B cell (primary cell): ENCODE measurements at regions not wholly inside any gene's neighbourhood (a gene's known extent, or its start where the extent isn't known, plus 50 kb on each side); places are given as distances from the start of the nearest gene placed in this dataset.

Experiments
- ATAC-seq: fragments of 200-7000 bp; cut with Tn5 transposase; one replicate; pipeline ENCODE4 v1.10.0; 2021; ENCODE audit warnings: low read depth, mild to moderate bottlenecking, moderate number of reproducible peaks, moderate library complexity
- CTCF ChIA-PET: fragments of 350-600 bp; sonication (Branson Sonifier 250); formaldehyde crosslinking; loops from one replicate; lab custom pipeline; 2021; ENCODE audit warnings: antibody characterized with exemption, inconsistent platforms; lab: Charles Lee
- POLR2A ChIA-PET: fragments of 350-600 bp; sonication (Branson Sonifier 250); formaldehyde crosslinking; loops from one replicate; lab custom pipeline; 2021; ENCODE audit warnings: antibody characterized with exemption; lab: Charles Lee
- DNase-seq: peaks from one replicate; pipeline ENCODE4 v3.0.0; 2013
- H2AFZ ChIP-seq: 2 replicates; pipeline ENCODE4 v1.6.1; 2012; ENCODE audit warnings: mild to moderate bottlenecking, low read depth, low read length; ENCODE audit not compliant: insufficient read depth, poor library complexity, severe bottlenecking
- H3K27ac ChIP-seq, 2 donors: 1 replicate in 1 of 2; 2 replicates in 1 of 2; pipeline ENCODE4 v1.5.1; 2012 to 2013; ENCODE audit warnings: low read length in 2 of 2, mild to moderate bottlenecking in 2 of 2, moderate library complexity in 1 of 2
- H3K27me3 ChIP-seq, 4 experiments: fragments of 200-600 bp in 1 of 4; sonication (generic) in 1 of 4; replicated peaks in 1 of 4; 1 replicate in 2 of 4; 2 replicates in 2 of 4; pipeline versions ENCODE4 v1.6.1 to v1.7.0; 2013 to 2016; ENCODE audit warnings: low read length in 3 of 4, mild to moderate bottlenecking in 2 of 4, mixed read lengths in 1 of 4, moderate library complexity in 1 of 4; ENCODE audit not compliant: insufficient read depth in 4 of 4, control insufficient read depth in 3 of 4; ENCODE audit errors: control extremely low read depth in 1 of 4
- H3K36me3 ChIP-seq, 2 experiments: replicated peaks in 1 of 2; 1 replicate in 1 of 2; 2 replicates in 1 of 2; pipeline versions ENCODE4 v1.6.1 to v1.7.1; 2013; ENCODE audit warnings: low read length in 1 of 2; ENCODE audit not compliant: insufficient read depth in 2 of 2, control insufficient read depth in 1 of 2; ENCODE audit errors: control extremely low read depth in 1 of 2, extremely low read depth in 1 of 2
- H3K4me1 ChIP-seq, 2 donors: fragments of 200-600 bp in 1 of 2; sonication (generic) in 1 of 2; 1 replicate in 1 of 2; 2 replicates in 1 of 2; pipeline versions ENCODE4 v1.5.1 to v1.6.1; 2013 to 2017; ENCODE audit warnings: low read length in 2 of 2; ENCODE audit not compliant: control insufficient read depth in 2 of 2, insufficient read depth in 2 of 2
- H3K4me2 ChIP-seq: replicated peaks from 2 replicates; pipeline ENCODE3; 2012; ENCODE audit warnings: mild to moderate bottlenecking, low read depth, low read length; ENCODE audit not compliant: poor library complexity, severe bottlenecking
- H3K4me3 ChIP-seq, 5 experiments: fragments of 200-600 bp in 1 of 5; sonication (generic) in 1 of 5; 1 replicate in 3 of 5; 2 replicates in 2 of 5; pipeline versions ENCODE4 v1.5.1 to v1.7.0; 2011 to 2016; ENCODE audit warnings: low read length in 4 of 5, mild to moderate bottlenecking in 4 of 5, low read depth in 2 of 5, control low read depth in 1 of 5, moderate library complexity in 1 of 5; ENCODE audit not compliant: insufficient read depth in 1 of 5; ENCODE audit errors: control extremely low read depth in 1 of 5, extremely low read depth in 1 of 5
- H3K79me2 ChIP-seq: fragments of 200-600 bp; sonication (generic); one replicate; pipeline ENCODE4 v1.6.0; 2016; ENCODE audit warnings: low read length; ENCODE audit not compliant: control insufficient read depth, insufficient read depth
- H3K9ac ChIP-seq: fragments of 200-600 bp; sonication (generic); 2 replicates; pipeline ENCODE4 v1.6.1; 2017; ENCODE audit warnings: mild to moderate bottlenecking, low read length, moderate library complexity
- H3K9me3 ChIP-seq, 3 donors: one replicate each; pipeline versions ENCODE4 v1.6.1 to v1.7.1; 2013; ENCODE audit warnings: low read length in 2 of 3; ENCODE audit not compliant: control insufficient read depth in 2 of 3, insufficient read depth in 1 of 3; ENCODE audit errors: control extremely low read depth in 1 of 3
- H4K20me1 ChIP-seq: 2 replicates; pipeline ENCODE4 v1.6.0; 2012; ENCODE audit warnings: mild to moderate bottlenecking, low read length; ENCODE audit not compliant: insufficient read depth, control insufficient read depth, poor library complexity, severe bottlenecking
- H3K27ac Mint-ChIP-seq: one replicate; pipeline ENCODE4 v1.8.0; 2021; ENCODE audit warnings: mixed read lengths
- H3K27me3 Mint-ChIP-seq: one replicate; pipeline ENCODE4 v1.8.0; 2021; ENCODE audit warnings: mixed read lengths
- H3K4me1 Mint-ChIP-seq: one replicate; pipeline ENCODE4 v1.8.0; 2021; ENCODE audit warnings: mixed read lengths
- H3K4me3 Mint-ChIP-seq: one replicate; pipeline ENCODE4 v1.8.0; 2021; ENCODE audit warnings: mixed read lengths
- H3K9me3 Mint-ChIP-seq: one replicate; pipeline ENCODE4 v1.8.0; 2022; ENCODE audit warnings: mixed read lengths; ENCODE audit not compliant: insufficient read depth
- EZH2 ChIP-seq: IDR thresholded peaks from 2 replicates; pipeline ENCODE4 v1.6.1; 2012; ENCODE audit warnings: borderline replicate concordance, low read depth, mild to moderate bottlenecking, moderate library complexity, low read length; ENCODE audit not compliant: insufficient read depth, poor library complexity, severe bottlenecking
- WGBS: methylation state at CpG from one replicate; pipeline ENCODE4 v1.1.5; 2013; ENCODE audit warnings: missing lambda C conversion rate; ENCODE audit not compliant: insufficient coverage; 5-methylcytosine and 5-hydroxymethylcytosine counted together
- intact Hi-C: fragments of 100-400 bp; cut with micrococcal nuclease; formaldehyde crosslinking; loops from one replicate; pipeline ENCODE4 v1.10.0; 2022
- TF ChIP-seq, protein P1 (sequence below): fragments of 200-600 bp; IDR thresholded peaks from one replicate; pipeline ENCODE4 v1.8.0; 2022; ENCODE audit warnings: antibody characterized with exemption, mild to moderate bottlenecking

DNA sequence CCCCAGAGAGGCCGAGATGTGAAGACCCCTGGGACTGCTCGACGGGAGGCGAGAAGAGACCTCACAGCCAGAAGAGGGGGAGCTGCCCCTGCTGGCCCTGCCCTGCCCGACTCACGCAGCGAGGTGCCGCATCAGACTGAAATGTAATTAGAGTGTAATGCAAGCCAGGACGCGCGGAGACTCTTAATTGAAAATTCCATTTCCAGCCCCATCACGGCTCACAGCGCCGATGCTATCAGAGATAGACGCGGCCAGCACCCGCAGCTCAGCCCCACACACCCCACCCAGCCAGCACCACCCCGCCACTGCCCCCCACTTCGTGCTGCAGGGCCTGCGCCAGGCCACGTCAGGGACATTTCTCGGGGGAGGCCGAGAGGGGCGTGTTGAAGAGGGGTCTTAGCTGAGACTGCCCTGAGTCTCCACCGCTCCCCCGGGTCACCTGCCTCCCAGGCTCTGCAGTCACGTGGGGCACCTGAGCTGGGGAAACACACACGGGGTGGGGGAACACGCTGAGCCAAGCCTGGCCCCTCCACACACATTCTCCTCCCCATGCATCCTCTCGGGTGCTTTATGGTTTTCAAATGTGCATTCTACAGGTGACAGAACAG is 78.1 kb downstream of the TEX51 start:
- no peak overlapping the region for H2AFZ ChIP-seq
- ATAC-seq = no peak
- DNase-seq = no peak
- H3K27me3 Mint-ChIP-seq = peaks cover 25% of the 10 kb centered on the region
- peaks cover 4% of the 10 kb centered on the region for H3K4me1 Mint-ChIP-seq
- CTCF ChIA-PET = no interaction called here
- no peaks in the 10 kb centered on the region for H4K20me1 ChIP-seq
- TF ChIP-seq, protein P1, sequence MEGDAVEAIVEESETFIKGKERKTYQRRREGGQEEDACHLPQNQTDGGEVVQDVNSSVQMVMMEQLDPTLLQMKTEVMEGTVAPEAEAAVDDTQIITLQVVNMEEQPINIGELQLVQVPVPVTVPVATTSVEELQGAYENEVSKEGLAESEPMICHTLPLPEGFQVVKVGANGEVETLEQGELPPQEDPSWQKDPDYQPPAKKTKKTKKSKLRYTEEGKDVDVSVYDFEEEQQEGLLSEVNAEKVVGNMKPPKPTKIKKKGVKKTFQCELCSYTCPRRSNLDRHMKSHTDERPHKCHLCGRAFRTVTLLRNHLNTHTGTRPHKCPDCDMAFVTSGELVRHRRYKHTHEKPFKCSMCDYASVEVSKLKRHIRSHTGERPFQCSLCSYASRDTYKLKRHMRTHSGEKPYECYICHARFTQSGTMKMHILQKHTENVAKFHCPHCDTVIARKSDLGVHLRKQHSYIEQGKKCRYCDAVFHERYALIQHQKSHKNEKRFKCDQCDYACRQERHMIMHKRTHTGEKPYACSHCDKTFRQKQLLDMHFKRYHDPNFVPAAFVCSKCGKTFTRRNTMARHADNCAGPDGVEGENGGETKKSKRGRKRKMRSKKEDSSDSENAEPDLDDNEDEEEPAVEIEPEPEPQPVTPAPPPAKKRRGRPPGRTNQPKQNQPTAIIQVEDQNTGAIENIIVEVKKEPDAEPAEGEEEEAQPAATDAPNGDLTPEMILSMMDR = no peak
- TF ChIP-seq EZH2 = no peak
- 92% methylated on average over 24 of the region's 30 CpGs for WGBS
- no peak overlapping the region for H3K4me3 Mint-ChIP-seq
- intact Hi-C loops = no loop called here
- POLR2A ChIA-PET = no interaction called here
- no peaks in the 10 kb centered on the region for H3K36me3 ChIP-seq
- H3K9me3 Mint-ChIP-seq = no peaks in the 10 kb centered on the region
- H3K9me3 ChIP-seq = no peaks in the 10 kb centered on the region
- H3K4me2 ChIP-seq = no peak overlapping the region
- peaks cover 0 to 20% (median 2%) of the 10 kb centered on the region in 4 experiments for H3K27me3 ChIP-seq
- no peak overlapping the region for H3K27ac Mint-ChIP-seq
- peaks cover 1 to 5% of the 10 kb centered on the region in 2 donors for H3K4me1 ChIP-seq
- H3K27ac ChIP-seq = no peak overlapping the region
- no peaks in the 10 kb centered on the region for H3K79me2 ChIP-seq
- H3K9ac ChIP-seq = no peak overlapping the region
- H3K4me3 ChIP-seq = no peak overlapping the region

DNA sequence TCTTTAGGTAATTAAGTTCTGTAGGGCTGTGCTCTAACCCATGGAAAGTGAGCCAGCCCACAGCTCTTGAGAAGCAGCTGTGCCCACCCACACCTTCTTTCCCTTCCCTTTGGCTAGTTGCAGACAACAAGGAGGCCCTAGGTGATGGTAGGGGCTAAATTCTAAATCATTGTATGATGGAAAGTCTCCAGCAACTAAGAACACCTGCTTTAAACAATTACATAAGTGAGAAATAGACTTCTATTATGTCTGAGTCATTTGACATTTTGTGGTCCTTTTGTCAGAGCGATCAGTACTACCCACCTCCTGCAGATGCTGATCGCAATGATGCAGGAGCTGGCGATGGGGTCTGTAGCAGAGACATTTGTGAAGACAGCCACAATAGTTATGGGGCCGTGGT is 79.6 kb downstream of the TEX51 start:
- Histone ChIP-seq H3K9me3 (no peaks in the 10 kb centered on the region), H3K27me3 (peaks cover 0 to 8% (median 0%) of the 10 kb centered on the region in 4 experiments), H3K9ac (no peak overlapping the region), H3K4me3 (no peak overlapping the region), H4K20me1 (no peaks in the 10 kb centered on the region), H3K27ac (no peak overlapping the region), H3K79me2 (no peaks in the 10 kb centered on the region), H3K36me3 (no peaks in the 10 kb centered on the region), H3K4me1 (no peaks in the 10 kb centered on the region), H2AFZ (no peak overlapping the region), H3K4me2 (no peak overlapping the region)
- no peak for ATAC-seq
- Mint-ChIP-seq H3K27me3 (peaks cover 17% of the 10 kb centered on the region), H3K4me3 (no peak overlapping the region), H3K27ac (no peak overlapping the region), H3K4me1 (no peaks in the 10 kb centered on the region), H3K9me3 (no peaks in the 10 kb centered on the region)
- TF ChIP-seq, protein P1 = no peak
- POLR2A ChIA-PET = no interaction called here
- CTCF ChIA-PET = no interaction called here
- WGBS = 87% methylated on average over 4 of the region's 4 CpGs
- no peak for DNase-seq
- intact Hi-C loops = no loop called here
